ENCODE measurements at regions not wholly inside any gene's neighbourhood (a gene's known extent, or its start where the extent isn't known, plus 50 kb on each side); places are given as distances from the start of the nearest gene placed in this dataset.
"Not testable (repeated sequence)": the region's sequence is repeated elsewhere in the genome, so short reads cannot be mapped to it uniquely, and the experiment has no call there.

GRCh38 chr7:142646386-142647140 is 102.7 kb upstream of the PRSS1 start:
- Histone ChIP-seq H3K27ac (no peak overlapping the region), H3K27me3 (peaks cover 21% of the 10 kb centered on the region), H3K4me3 (ENCODE audit: low read depth in 1 of 2, low read length in 1 of 2) (no peak overlapping the region), H3K9me3 (no peaks in the 10 kb centered on the region), H3K4me1 (ENCODE audit: control insufficient read depth in 1 of 2, insufficient read depth in 1 of 2, low read depth in 1 of 2, low read length in 1 of 2) (peaks cover 3 to 9% of the 10 kb centered on the region in 2 experiments), H3K36me3 (no peaks in the 10 kb centered on the region)
- TF ChIP-seq, protein P1, sequence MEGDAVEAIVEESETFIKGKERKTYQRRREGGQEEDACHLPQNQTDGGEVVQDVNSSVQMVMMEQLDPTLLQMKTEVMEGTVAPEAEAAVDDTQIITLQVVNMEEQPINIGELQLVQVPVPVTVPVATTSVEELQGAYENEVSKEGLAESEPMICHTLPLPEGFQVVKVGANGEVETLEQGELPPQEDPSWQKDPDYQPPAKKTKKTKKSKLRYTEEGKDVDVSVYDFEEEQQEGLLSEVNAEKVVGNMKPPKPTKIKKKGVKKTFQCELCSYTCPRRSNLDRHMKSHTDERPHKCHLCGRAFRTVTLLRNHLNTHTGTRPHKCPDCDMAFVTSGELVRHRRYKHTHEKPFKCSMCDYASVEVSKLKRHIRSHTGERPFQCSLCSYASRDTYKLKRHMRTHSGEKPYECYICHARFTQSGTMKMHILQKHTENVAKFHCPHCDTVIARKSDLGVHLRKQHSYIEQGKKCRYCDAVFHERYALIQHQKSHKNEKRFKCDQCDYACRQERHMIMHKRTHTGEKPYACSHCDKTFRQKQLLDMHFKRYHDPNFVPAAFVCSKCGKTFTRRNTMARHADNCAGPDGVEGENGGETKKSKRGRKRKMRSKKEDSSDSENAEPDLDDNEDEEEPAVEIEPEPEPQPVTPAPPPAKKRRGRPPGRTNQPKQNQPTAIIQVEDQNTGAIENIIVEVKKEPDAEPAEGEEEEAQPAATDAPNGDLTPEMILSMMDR (IDR thresholded peaks at IDR 0.05), result no peak

GRCh38 chr7:142645777-142646176 is 103.5 kb upstream of the PRSS1 start:
- peaks cover 3 to 9% of the 10 kb centered on the region in 2 experiments for H3K4me1 ChIP-seq (ENCODE audit: control insufficient read depth in 1 of 2, insufficient read depth in 1 of 2, low read depth in 1 of 2, low read length in 1 of 2)
- TF ChIP-seq, protein P1 (IDR thresholded peaks at IDR 0.05), result no peak
- H3K27ac ChIP-seq, result no peak overlapping the region
- H3K36me3 ChIP-seq, result no peaks in the 10 kb centered on the region
- H3K9me3 ChIP-seq, result no peaks in the 10 kb centered on the region
- H3K27me3 ChIP-seq, result peaks cover 21% of the 10 kb centered on the region
- H3K4me3 ChIP-seq (ENCODE audit: low read depth in 1 of 2, low read length in 1 of 2), result no peak overlapping the region

DNA sequence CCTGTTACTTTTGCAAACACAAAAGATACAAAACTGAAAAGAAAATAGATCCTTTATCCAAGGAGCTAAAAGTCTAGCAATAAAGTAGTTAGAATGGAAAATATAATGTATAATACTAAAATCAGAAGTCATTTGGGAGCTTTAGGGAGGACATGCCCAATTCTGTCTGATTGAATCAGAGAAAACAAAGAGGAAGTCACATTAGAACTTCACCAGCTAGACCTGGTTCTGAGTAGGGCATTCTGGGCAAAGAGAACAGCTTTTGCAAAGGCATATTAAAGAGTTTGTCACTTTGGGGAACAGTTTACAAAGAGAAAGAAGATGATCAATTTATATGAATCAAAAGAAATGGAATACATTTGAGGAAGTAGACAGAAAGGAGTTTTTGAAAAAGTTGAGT is 107.0 kb upstream of the PRSS1 start:
- no peak overlapping the region for H3K4me3 ChIP-seq (ENCODE audit: low read depth in 1 of 2, low read length in 1 of 2)
- peaks cover 21% of the 10 kb centered on the region for H3K27me3 ChIP-seq
- H3K9me3 ChIP-seq, result no peaks in the 10 kb centered on the region
- no peaks in the 10 kb centered on the region for H3K36me3 ChIP-seq
- no peak overlapping the region for H3K27ac ChIP-seq
- H3K4me1 ChIP-seq (ENCODE audit: control insufficient read depth in 1 of 2, insufficient read depth in 1 of 2, low read depth in 1 of 2, low read length in 1 of 2), result peaks cover 3 to 9% of the 10 kb centered on the region in 2 experiments
- TF ChIP-seq, protein P1 (IDR thresholded peaks at IDR 0.05), result no peak

DNA sequence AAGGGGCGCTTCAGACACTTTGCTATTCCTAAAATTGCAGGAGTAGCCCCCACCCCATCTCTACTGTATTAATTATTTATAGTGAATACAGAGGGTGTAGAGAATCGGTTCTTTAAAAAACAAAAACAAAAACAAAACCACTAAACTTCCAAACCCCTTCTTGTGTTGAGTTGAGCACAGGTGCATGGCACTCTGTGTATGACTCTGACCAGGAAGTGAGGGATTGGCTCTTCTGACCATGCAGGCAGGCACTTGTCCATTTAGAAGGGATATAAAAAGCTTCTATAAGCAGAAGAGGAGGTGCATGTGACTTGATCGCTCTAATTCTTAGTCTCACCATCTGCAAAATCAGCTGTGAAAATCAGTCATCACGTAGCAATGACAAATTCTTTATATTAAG is 108.0 kb upstream of the PRSS1 start:
- H3K4me1 ChIP-seq (ENCODE audit: control insufficient read depth in 1 of 2, insufficient read depth in 1 of 2, low read depth in 1 of 2, low read length in 1 of 2); H3K36me3 ChIP-seq; H3K4me3 ChIP-seq (ENCODE audit: low read depth in 1 of 2, low read length in 1 of 2); H3K9me3 ChIP-seq; H3K27ac ChIP-seq: not testable (repeated sequence)
- peaks cover 13% of the 10 kb centered on the region for H3K27me3 ChIP-seq

GRCh38 chr7:142638581-142638980 is 110.7 kb upstream of the PRSS1 start:
- TF ChIP-seq, protein P1 (IDR thresholded peaks at IDR 0.05), result no peak
- H3K27me3 ChIP-seq, result no peaks in the 10 kb centered on the region
- H3K4me3 ChIP-seq (ENCODE audit: low read depth in 1 of 2, low read length in 1 of 2), result no peak overlapping the region
- H3K9me3 ChIP-seq, result no peaks in the 10 kb centered on the region
- no peaks in the 10 kb centered on the region for H3K36me3 ChIP-seq
- no peak overlapping the region for H3K27ac ChIP-seq
- no peaks in the 10 kb centered on the region for H3K4me1 ChIP-seq (ENCODE audit: control insufficient read depth in 1 of 2, insufficient read depth in 1 of 2, low read depth in 1 of 2, low read length in 1 of 2)

DNA sequence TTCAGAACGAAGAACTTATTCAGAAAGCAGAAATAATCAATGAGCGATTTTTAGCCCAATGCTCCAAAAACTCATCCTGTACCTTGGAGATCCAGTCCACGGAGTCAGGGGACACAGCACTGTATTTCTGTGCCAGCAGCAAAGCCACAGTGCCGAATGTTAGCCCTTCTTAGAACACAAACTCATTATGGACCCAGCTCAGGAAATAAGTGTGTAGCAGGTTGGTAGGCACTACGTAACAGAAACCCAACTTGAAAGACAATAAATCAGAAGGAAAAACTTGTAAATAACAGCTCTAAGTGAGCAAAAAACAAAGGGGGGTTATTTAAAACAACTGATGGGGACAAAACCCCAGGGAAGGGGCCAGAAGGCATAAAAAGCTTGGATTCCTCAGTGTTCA is 112.0 kb upstream of the PRSS1 start:
- Histone ChIP-seq H3K27me3 (no peaks in the 10 kb centered on the region), H3K27ac (no peak overlapping the region), H3K36me3 (no peaks in the 10 kb centered on the region), H3K4me1 (ENCODE audit: control insufficient read depth in 1 of 2, insufficient read depth in 1 of 2, low read depth in 1 of 2, low read length in 1 of 2) (no peaks in the 10 kb centered on the region), H3K9me3 (no peaks in the 10 kb centered on the region), H3K4me3 (ENCODE audit: low read depth in 1 of 2, low read length in 1 of 2) (no peak overlapping the region)
- TF ChIP-seq, protein P1 (IDR thresholded peaks at IDR 0.05), result no peak

Data from neutrophil (primary cell).